Neural crest cell (in vitro differentiated cells): ENCODE measurements at regions not wholly inside any gene's neighbourhood (a gene's known extent, or its start where the extent isn't known, plus 50 kb on each side); places are given as distances from the start of the nearest gene placed in this dataset.
A peak's percentile ranks its signal among the peaks of the same experiment; 100 is the strongest.
"Not testable (repeated sequence)": the region's sequence is repeated elsewhere in the genome, so short reads cannot be mapped to it uniquely, and the experiment has no call there.

Source experiments
- DNase-seq: peaks from one replicate; pipeline ENCODE4 v3.0.0; 2021; ENCODE audit warnings: low read depth, mixed read lengths, low spot score
- H3K27ac Mint-ChIP-seq: one replicate; pipeline ENCODE4 v1.8.0; 2021; ENCODE audit warnings: mild to moderate bottlenecking, mixed read lengths; ENCODE audit not compliant: unreplicated experiment
- H3K27me3 Mint-ChIP-seq: 2 replicates; pipeline ENCODE4 v1.8.0; 2021; ENCODE audit warnings: low read depth, mild to moderate bottlenecking, mixed read lengths
- H3K36me3 Mint-ChIP-seq: 2 replicates; pipeline ENCODE4 v1.8.0; 2021; ENCODE audit warnings: low read depth, mild to moderate bottlenecking, mixed read lengths
- H3K4me1 Mint-ChIP-seq: 2 replicates; pipeline ENCODE4 v1.8.0; 2021; ENCODE audit warnings: mixed read lengths
- H3K4me3 Mint-ChIP-seq: one replicate; pipeline ENCODE4 v1.8.0; 2021; ENCODE audit warnings: mild to moderate bottlenecking, mixed read lengths
- H3K9me3 Mint-ChIP-seq: 2 replicates; pipeline ENCODE4 v1.8.0; 2021; ENCODE audit warnings: mixed read lengths
- CTCF ChIP-seq: fragments of 200-600 bp; sonication (generic); conservative IDR thresholded peaks from 2 replicates; pipeline ENCODE4 v1.5.0; 2021; ENCODE audit warnings: antibody characterized with exemption, mild to moderate bottlenecking

- no peak for TF ChIP-seq CTCF
- Mint-ChIP-seq H3K9me3 (no peaks in the 10 kb centered on the region), H3K4me1 (no peaks in the 10 kb centered on the region), H3K27ac (peak overlapping the region; percentile 20), H3K36me3 (no peaks in the 10 kb centered on the region), H3K4me3 (no peak overlapping the region), H3K27me3 (peaks cover 16% of the 10 kb centered on the region)
- no peak for DNase-seq
Measured at GRCh38 chr16:13838401-13839190, 81.4 kb upstream of the ERCC4 start.

- no peak for TF ChIP-seq CTCF
- Mint-ChIP-seq H3K4me3 (no peak overlapping the region), H3K27me3 (peaks cover 16% of the 10 kb centered on the region), H3K4me1 (no peaks in the 10 kb centered on the region), H3K9me3 (no peaks in the 10 kb centered on the region), H3K36me3 (no peaks in the 10 kb centered on the region), H3K27ac (no peak overlapping the region)
- no peak for DNase-seq
Measured at GRCh38 chr16:13839577-13839976, 80.4 kb upstream of the ERCC4 start.

- no peaks in the 10 kb centered on the region for H3K9me3 Mint-ChIP-seq
- H3K27ac Mint-ChIP-seq: no peak overlapping the region
- H3K36me3 Mint-ChIP-seq: no peaks in the 10 kb centered on the region
- TF ChIP-seq CTCF: no peak
- H3K4me1 Mint-ChIP-seq: no peaks in the 10 kb centered on the region
- H3K27me3 Mint-ChIP-seq: peaks cover 27% of the 10 kb centered on the region
- H3K4me3 Mint-ChIP-seq: no peak overlapping the region
- no peak for DNase-seq
Measured at GRCh38 chr16:13845232-13845631, 74.7 kb upstream of the ERCC4 start.

- DNase-seq: no peak
- H3K27me3 Mint-ChIP-seq: peaks cover 14% of the 10 kb centered on the region
- no peak for TF ChIP-seq CTCF
- peaks cover 3% of the 10 kb centered on the region for H3K9me3 Mint-ChIP-seq
- no peaks in the 10 kb centered on the region for H3K36me3 Mint-ChIP-seq
- H3K27ac Mint-ChIP-seq: no peak overlapping the region
- no peak overlapping the region for H3K4me3 Mint-ChIP-seq
- no peaks in the 10 kb centered on the region for H3K4me1 Mint-ChIP-seq
Measured at GRCh38 chr16:13848795-13849194, 71.2 kb upstream of the ERCC4 start.

GRCh38 chr16:13850173-13850572 is 69.8 kb upstream of the ERCC4 start:
- H3K9me3 Mint-ChIP-seq, H3K4me3 Mint-ChIP-seq, DNase-seq, H3K4me1 Mint-ChIP-seq, H3K36me3 Mint-ChIP-seq, H3K27ac Mint-ChIP-seq: not testable (repeated sequence)
- peaks cover 14% of the 10 kb centered on the region for H3K27me3 Mint-ChIP-seq

- DNase-seq: no peak
- H3K36me3 Mint-ChIP-seq: no peaks in the 10 kb centered on the region
Measured at GRCh38 chr16:13852827-13853226, 67.1 kb upstream of the ERCC4 start.

More at GRCh38 chr16:13852827-13853226, 67.1 kb upstream of the ERCC4 start:
- Mint-ChIP-seq H3K27ac (no peak overlapping the region), H3K9me3 (peaks cover 3% of the 10 kb centered on the region), H3K4me3 (no peak overlapping the region), H3K27me3 (peaks cover 17% of the 10 kb centered on the region), H3K4me1 (no peaks in the 10 kb centered on the region)
- no peak for TF ChIP-seq CTCF
